HEK293 (cell line): ENCODE measurements at regions not wholly inside any gene's neighbourhood (a gene's known extent, or its start where the extent isn't known, plus 50 kb on each side); places are given as distances from the start of the nearest gene placed in this dataset.

ENCODE experiments used
- ZNF140 ChIP-seq: fragments of 450-650 bp; formaldehyde crosslinking; IDR thresholded peaks from 2 replicates; pipeline ENCODE4 v1.5.1; 2016; ENCODE audit warnings: missing biosample characterization, missing genetic modification characterization
- ZNF174 ChIP-seq: fragments of 450-650 bp; formaldehyde crosslinking; IDR thresholded peaks from 2 replicates; pipeline ENCODE4 v1.5.0; 2017; ENCODE audit warnings: missing biosample characterization, mild to moderate bottlenecking, missing genetic modification characterization
- ZNF274 ChIP-seq, 2 experiments: fragments of 200-500 bp in 1 of 2; fragments of 450-650 bp in 1 of 2; sonication (Bioruptor generic) in 1 of 2; formaldehyde crosslinking in 1 of 2; IDR thresholded peaks; 2 replicates each; pipeline versions ENCODE4 v1.5.1 to v1.6.1; 2014 to 2016; ENCODE audit warnings: borderline replicate concordance in 1 of 2, inconsistent platforms in 1 of 2, low read length in 1 of 2, missing biosample characterization in 1 of 2, missing genetic modification characterization in 1 of 2
- TF ChIP-seq, protein P1 (sequence below): fragments of 450-650 bp; formaldehyde crosslinking; optimal IDR thresholded peaks from 2 replicates; pipeline ENCODE3; 2016; ENCODE audit warnings: missing biosample characterization, mild to moderate bottlenecking, missing genetic modification characterization
- TF ChIP-seq, protein P2 (sequence below): fragments of 450-650 bp; formaldehyde crosslinking; IDR thresholded peaks from 2 replicates; pipeline ENCODE4 v1.5.1; 2016; ENCODE audit warnings: missing biosample characterization, missing genetic modification characterization

DNA sequence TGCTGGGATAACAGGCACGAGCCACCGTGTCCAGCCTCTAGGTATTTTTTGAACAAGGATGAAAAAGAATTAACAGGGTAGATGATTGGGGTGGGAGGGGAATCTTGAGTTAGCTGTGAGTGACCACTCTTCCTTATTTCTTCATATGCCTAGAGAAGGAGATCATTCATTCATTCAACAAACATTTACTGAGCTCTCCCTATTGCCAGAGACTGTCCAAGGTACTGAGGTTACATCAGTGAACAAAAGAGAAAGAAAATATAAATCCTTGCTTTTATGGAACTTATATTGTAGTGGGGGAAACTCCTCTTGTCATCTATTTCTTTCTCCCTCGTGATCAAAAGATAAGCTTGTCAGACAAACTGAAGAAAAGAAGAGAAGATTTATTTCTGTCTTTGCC lies 62.9 kb downstream of the S1PR1 start:
- TF ChIP-seq ZNF274 (IDR thresholded peaks at IDR 0.05; ENCODE audit: low read length) (no peak), ZNF274 (tag by site-specific recombination; IDR thresholded peaks at IDR 0.05; ENCODE audit: borderline replicate concordance) (no peak), ZNF140 (tag by site-specific recombination) (no peak), ZNF174 (no peak)
- TF ChIP-seq, protein P1, sequence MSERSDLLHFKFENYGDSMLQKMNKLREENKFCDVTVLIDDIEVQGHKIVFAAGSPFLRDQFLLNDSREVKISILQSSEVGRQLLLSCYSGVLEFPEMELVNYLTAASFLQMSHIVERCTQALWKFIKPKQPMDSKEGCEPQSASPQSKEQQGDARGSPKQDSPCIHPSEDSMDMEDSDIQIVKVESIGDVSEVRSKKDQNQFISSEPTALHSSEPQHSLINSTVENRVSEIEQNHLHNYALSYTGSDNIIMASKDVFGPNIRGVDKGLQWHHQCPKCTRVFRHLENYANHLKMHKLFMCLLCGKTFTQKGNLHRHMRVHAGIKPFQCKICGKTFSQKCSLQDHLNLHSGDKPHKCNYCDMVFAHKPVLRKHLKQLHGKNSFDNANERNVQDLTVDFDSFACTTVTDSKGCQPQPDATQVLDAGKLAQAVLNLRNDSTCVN (tag by site-specific recombination): no peak
- TF ChIP-seq, protein P2, sequence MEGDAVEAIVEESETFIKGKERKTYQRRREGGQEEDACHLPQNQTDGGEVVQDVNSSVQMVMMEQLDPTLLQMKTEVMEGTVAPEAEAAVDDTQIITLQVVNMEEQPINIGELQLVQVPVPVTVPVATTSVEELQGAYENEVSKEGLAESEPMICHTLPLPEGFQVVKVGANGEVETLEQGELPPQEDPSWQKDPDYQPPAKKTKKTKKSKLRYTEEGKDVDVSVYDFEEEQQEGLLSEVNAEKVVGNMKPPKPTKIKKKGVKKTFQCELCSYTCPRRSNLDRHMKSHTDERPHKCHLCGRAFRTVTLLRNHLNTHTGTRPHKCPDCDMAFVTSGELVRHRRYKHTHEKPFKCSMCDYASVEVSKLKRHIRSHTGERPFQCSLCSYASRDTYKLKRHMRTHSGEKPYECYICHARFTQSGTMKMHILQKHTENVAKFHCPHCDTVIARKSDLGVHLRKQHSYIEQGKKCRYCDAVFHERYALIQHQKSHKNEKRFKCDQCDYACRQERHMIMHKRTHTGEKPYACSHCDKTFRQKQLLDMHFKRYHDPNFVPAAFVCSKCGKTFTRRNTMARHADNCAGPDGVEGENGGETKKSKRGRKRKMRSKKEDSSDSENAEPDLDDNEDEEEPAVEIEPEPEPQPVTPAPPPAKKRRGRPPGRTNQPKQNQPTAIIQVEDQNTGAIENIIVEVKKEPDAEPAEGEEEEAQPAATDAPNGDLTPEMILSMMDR (tag by site-specific recombination): no peak
